HG03103 (cell line): ENCODE measurements at regions not wholly inside any gene's neighbourhood (a gene's known extent, or its start where the extent isn't known, plus 50 kb on each side); places are given as distances from the start of the nearest gene placed in this dataset.

Experiments used
- ATAC-seq: cut with Tn5 transposase; IDR thresholded peaks from one replicate; pipeline ENCODE4 v1.9.1; 2021; ENCODE audit warnings: low read depth; ENCODE audit not compliant: unreplicated experiment

DNA sequence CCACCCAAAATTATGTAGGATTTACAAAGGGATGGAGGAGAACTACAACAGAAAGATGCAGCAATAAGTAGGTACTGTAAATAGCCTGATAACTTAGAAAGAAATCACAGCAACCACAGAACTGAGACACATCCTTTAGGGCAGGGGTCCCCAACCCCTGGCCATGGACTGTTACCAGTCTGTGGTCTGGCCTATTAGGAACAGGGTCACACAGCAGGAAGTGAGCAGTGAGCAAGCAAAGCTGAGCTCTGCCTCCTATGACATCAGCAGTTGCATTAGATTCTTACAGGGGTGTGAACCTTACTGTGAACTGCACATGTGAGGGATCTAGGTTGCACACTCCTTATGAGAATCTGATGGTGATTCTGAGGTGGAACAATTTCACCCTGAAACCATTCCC, 997.6 kb downstream of the DIAPH3 start:
- no peak for ATAC-seq

DNA sequence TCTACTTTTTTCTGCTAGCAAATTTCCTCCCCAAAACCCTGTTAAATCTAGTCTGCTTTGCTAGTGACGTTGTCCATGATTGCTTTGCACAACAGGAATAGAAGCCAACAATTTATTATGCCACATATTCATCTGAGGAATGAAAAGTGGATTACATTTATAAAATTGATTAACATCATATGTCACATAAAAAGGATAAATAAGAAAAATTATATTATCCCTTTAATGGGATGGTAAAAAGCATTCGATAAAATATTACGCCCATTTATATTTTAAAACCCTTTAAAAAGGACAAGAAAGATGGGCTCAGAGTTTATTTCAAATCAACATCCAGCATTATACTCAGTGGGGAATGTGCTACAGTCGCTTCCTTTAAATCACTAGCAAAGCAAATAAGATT, 991.7 kb downstream of the DIAPH3 start:
- no peak for ATAC-seq

DNA sequence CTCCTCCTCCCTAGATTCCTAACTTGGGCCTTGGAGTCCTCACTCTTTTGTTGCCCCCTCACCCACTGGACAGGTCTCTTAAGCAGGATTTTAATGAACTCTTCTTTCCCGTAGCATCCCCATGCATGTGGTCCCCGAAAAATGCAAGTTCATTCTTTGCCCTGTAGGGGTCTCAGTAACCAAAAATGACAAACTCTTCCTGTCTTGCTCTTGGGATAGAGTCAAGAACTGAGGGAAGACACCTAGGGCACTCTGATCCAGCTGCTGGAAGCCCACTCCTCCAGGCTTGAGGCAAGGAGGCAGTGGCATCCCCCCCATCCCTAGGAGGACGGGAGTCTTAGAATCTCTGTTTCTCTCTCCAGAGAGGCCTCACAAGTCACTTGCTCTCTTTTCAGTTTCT, 987.0 kb downstream of the DIAPH3 start:
- ATAC-seq = no peak

DNA sequence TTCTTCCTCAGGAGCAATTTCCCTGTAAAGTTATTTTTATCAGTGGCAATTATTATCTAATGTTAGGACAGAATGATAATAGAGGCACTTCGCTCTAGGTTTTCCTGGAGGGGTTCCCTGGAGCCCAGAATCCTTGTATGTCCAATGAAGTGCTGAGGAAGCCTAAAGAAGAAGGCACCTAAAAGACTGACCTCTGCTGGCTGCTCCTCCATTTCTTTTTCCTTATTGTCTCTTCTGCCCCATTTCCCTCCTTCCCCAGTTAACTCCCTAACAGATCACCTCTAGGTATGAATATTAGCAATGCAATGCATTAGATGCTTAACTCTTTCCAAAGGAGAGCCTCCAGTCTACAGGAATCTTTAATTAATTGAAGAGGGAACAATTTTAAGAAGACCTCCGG, 985.4 kb downstream of the DIAPH3 start:
- ATAC-seq = no peak

DNA sequence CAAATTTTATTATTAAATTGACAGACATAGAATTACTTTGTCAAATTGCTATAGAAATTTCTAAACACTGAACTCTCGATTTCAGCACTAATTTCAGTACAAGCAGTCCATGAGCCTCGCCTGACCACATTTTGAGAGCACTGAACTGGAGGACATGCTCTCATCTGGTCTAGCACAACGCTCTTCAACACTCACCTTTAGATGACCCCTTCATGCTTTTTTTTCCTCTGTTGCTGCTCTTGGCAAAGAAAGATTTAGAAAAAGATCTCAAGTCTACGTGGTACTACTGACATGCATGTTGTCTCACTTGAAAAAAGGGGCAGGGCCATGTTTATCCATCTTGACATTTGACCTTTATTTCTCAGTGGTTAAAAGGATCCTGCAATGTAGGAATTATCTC, 981.5 kb downstream of the DIAPH3 start:
- no peak for ATAC-seq

DNA sequence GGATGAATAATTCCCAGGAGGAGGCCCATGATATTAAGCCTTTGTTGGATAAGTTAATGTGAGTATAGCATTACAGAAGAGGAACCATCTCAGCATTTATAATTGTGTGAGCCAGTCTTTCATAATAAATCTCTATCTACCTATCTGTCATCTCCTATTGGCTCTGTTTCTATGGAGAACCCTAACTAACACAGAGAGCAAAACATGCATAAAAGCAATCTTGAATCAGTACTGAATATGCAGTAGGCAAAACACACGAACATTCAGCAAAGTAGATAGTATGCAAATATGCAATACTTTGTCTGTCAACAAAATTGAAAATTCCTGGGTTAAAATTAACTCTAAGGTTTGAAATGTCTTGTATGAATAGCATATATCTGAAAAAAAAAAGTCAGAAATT, 966.3 kb downstream of the DIAPH3 start:
- no peak for ATAC-seq

DNA sequence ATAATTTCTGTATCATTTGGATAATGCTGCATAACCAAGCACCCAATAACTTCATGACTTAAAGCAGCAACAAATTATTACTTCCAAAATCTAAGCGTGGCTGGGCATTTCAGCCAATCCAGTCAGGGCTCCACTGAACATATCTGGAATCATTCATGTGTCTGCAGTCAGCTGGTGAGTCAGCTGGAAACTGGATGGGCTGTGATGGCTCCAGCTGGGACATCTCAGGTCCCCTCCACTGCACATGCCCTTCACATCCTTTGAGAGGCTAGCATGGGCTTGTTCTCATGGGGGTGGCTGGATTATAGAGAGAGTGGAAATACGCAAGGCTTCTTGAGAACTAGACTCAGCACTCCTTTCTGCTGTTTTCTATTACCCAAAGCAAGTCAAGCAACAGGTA, 961.9 kb downstream of the DIAPH3 start:
- no peak for ATAC-seq

DNA sequence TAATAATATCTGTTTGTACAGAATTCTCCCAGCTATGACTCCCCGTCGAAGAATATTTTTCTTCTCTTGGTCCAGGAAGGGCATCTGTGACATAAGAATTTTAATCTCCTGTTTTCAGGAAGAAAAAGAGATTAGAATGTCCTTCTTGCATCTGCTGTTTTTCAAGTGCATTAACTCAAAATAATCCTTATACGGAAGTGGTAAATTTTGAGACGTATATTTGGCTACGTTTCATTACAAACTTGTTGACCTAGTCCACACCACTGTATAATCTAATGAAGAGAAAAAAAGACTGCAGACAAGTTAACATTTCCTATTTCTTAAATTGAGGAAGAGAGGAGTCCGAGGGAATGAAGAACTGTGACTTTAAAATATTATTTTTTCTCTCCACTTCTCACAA, 959.9 kb downstream of the DIAPH3 start:
- no peak for ATAC-seq

DNA sequence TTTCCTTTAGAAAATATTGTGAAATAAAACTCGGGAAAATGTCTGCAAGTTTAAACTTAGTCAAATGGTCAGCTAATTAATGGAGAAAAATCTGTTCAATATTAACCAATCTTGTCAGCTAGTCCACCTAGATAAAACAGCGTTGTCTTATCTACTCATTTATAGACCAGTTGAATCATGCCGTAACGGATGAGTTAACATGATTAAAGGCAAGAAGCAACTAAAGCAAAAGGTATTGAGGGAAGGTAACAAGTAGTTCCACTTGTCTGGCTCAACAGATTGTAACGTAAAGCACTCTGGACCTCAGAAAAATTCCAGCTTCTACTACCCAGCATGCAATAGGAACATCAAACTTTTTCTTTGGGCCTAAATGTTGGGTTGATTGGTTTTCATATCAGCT, 958.2 kb downstream of the DIAPH3 start:
- no peak for ATAC-seq

DNA sequence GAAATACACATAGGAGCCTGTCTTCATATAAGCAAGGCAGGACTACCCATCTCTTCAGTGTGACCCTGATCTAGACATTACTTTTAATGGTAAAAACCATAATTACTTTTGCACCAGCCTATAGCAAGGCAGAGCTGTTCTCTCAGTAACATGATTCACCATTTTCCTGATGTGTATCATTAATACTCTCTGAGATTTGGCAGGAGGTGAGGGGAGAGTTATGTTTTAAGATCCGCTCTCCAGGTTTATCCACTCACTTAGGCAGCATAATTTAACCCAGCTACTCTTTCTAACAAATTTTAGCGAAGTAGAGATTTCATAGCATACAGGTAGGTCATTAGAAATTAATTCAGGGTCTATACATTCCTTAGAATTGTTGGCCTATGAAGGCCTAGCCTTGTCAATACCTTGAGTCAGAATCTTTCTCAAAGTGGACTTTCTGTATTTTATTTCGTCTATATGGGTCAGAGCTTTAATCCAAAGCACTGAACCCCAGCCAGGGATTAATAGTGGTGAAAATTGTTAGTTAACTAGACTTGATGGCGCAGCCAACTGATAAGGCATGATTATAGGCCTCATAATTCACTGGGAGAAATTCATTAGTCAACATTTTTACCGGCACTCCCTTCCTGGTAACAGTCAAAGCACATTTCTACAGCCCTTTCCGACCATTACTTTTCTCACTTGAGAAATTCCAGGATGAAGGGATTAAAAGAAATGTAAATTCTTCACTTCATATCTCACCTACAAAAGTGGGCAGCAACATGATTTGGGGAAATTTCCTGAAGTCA, 955.1 kb downstream of the DIAPH3 start:
- no peak for ATAC-seq

DNA sequence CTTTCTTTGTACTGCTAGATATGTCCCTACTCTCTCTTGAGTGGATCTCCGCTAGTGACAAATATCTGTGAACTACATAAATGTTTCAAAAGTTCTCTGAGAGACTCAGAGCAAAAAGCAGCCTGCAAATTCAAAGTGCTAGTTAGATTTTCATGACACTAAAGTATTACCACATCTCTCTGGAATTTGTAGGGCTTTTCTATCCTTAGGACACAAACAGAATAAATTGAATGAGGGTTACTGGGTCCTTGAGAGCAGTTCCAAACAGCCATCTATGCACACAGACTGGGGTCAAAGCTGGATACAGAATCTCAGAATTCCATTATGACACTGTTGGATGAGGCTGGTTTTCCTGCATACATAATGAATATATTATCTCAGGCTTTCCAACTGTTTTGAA, 953.2 kb downstream of the DIAPH3 start:
- ATAC-seq = no peak

DNA sequence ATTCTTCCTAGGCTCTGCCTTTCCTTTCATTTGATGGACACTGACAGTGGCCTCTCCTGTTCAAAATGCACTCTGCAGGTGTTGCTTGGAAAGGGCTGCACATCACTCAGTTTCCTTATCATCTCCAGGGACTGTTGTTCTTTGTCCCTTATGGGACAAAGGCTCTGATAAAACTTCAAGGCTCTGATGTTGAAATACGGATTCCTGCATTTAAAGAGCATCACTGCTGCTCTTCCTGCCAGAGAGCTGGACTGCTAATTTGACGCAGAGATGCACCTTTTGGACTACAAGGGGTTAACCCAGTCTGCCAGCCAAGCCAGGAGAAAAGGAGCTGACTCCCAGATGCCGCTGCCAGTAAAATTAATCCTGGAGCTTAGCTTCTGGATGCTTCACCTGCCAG, 952.1 kb downstream of the DIAPH3 start:
- ATAC-seq = no peak

DNA sequence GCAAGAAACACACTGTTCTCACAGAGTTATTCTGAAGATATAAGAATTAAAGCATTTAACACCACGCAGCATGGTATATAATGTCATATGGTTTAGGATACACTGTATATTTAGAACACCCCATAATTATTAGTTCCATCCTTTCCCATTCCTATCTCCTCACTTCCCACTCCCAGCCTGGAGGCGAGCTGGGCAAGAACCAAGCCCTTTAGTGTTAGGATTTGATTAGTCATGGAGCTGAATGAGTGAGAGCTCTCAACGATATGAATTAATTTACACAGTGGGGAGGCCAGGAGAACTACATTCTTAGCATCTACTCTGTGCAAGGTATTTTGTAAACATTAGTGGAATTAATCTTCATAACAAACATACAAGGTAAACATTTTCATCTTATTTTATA, 934.3 kb downstream of the DIAPH3 start:
- ATAC-seq = no peak

DNA sequence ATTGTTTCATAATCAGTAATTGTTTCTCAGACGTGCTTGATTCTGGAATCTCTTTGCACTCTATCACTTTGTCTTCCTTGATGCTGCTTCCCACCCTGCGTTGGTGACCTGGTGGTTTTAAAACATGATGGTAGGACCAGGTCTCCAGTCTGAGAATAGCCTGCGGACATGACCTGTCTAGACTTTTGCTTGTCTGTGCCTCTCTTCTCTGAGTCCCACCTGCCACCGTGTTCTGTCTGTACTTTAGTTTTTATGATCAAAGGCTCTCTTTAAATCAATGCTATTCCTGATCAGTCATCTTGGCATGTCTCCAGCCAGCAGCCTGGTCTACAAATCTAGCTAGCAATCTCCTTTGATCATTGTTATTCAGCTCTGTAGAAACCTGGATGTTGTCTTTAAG, 933.9 kb downstream of the DIAPH3 start:
- ATAC-seq = no peak

DNA sequence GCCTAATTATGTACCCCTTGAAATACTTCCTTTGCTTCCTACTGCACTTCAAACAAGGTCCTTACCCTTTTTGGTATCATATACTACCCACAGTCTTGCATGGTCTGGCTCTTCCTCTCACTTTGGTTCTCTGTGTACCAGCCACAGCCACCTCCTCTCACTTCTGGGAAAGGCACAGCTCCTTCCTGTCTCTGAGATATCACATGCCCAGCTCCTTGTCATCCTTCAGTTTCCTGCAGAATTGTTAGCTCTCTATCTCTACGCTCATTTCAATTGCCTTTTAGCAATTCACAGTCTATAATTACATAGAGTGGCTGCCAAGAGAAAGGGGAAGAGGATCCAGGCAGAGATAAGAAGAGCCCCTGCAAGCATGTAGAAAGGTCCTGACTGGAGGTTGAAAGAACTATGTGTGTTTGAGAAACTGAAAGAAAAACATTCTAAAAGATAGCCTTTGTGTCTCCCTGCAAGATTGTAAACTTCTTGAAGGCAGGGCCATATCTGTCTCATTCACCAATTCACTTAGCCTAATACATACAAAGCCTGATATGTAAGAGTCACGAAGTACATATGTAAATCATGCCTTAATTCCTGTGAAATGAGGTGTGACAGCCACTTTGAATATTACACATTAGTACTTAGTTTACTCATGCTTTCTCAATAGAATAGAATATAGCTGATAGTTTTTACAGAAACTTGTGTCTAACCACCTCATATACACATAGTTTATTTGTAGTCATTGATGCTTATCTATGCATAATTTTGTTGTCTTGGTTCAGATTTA, 933.1 kb downstream of the DIAPH3 start:
- ATAC-seq = no peak

DNA sequence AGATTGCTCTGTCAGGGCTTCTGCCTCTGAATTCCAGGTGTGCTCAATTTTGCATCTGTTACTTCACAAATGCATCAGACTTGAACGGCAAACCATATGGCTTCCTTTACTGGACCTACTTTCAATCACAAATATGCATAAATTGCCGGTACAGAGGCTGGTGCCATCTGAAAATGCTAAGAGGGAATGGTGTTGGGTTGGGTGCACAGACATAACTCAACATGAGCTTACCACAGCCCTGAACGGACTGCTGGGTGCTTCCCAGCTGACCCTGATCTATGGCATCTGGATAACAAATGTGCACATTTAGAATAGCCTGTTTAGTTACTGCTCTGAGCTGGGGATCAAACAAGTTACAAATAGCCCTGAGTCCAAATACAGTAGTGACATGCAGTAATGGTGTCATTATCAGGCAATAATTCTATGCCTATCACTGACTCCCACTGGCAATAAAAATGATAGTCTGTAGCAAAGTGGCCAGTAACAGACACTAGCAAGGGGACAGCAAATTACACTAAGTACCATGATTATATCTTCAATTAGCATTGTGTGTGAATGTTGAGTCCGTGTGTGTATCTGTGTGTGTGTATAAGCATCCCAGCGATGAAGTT, 927.3 kb downstream of the DIAPH3 start:
- no peak for ATAC-seq

DNA sequence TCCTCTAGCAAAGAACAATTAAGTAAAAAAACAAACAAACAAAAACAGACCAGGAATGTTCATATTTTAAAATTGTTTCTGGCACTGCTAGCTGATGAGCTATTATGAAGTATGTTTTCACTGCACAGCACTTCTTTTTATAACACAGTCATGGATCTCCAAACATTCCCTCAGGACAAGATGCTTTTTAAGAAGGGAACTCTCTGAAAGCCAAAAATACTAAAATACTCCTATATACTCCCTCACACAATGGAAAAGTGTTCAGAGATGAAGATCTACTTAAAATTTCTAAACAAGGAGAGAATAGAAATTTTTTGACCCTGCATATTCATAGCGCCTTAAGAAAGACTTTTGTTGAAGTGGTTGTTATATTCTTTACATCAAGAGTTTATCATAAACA, 926.8 kb downstream of the DIAPH3 start:
- ATAC-seq = no peak

DNA sequence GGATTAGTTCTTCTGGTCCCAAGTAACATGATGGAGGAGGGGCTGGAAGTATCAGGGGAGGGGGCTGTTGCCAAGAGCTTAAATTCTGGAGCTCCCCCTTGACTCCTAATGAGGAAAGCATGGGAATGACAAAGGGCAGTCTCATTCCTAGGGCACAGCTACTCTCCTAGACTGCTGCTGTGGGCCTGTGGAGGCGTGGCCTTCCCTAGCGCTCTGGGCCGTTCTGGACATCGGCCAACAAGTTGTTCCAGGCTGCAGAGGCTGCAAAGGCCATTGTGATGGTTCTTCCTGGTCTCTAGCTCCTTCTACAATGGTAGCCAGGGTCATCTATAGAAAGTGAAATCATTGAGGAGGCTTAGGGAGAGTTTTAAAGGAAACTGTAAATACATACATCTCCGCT, 916.6 kb downstream of the DIAPH3 start:
- no peak for ATAC-seq

DNA sequence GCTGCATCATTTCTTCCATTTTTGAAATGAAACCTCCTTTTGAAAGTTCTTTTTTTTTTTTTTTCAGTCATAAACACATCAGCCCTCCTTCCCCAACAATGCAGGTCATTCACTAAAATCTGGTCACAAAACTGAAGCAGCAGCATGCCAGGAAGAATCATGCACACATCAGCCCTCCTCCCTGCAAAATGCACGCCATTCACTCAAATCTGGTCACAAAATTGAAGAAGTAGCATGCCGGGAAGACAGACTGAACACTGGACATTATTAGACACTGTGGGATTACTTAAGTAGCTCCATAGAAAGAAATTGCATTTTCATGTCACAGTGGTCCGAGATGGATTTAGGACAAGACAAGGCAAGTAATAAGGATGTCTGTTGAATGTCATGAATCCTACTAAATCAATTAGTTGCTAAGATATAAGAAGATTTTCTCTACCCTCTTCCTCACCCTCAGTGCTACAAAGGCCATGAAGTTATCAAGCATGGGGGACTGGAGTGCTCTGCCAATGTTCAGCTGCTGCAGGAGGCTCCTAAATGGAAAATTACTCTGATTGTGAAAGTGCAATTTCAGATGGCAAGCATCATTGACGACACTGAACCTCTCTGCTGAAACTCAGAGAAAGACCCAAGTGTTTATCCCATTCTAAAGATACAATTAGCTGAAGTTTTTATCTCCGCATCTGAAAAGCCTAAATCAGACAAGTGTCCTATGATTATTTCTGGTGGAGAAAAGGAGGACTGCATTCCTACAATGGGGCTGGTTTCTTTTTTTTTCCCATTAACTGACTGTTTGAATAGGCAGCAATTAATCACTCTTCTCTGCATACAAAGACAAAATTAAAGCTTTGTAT, 913.2 kb downstream of the DIAPH3 start:
- ATAC-seq = no peak

DNA sequence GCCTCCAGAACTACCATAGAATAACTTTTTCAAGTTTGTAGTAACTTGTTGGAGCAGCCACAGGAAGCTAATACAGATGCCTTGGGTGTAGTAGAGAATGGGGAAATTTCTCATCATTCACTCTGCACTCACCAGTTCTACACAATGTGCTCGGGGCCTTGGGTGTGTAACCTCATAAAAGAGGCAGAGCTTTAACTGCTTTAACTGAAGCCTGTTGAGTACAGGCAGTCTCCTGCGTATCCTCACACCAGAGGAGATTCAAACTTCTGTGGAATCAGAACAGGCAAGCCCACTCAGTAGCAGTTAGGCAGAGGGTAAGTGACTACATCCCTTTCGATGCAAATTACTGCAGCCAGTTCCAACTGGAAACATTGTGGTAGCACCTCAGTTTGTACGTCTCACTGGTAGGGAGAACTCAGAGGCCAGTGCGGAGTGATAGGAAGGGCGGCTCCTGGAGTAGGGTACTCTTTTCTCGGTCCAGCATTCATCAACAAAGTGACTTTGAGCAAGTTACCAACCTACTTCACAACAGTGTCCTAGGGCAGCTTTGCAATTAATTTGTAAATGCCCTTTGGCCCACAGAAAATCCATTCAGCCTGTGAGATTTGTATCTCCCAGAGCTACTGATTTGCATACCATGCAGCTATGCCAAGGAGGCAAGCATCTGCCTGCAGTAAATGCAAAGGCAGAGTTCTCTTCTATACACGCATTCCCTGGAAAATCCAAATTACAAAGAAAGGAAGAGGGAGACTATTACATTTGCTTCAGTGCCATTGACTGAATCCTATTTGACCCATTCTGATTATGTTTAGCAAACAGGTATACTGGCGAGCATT, 904.3 kb downstream of the DIAPH3 start:
- no peak for ATAC-seq
